ENCODE measurements at regions not wholly inside any gene's neighbourhood (a gene's known extent, or its start where the extent isn't known, plus 50 kb on each side); places are given as distances from the start of the nearest gene placed in this dataset.
"Not testable (repeated sequence)": the region's sequence is repeated elsewhere in the genome, so short reads cannot be mapped to it uniquely, and the experiment has no call there.

- not testable (repeated sequence) for TF ChIP-seq POLR2AphosphoS5 (IDR thresholded peaks at IDR 0.05); TAF1 (IDR thresholded peaks at IDR 0.05; ENCODE audit: low read depth); EZH2 (IDR thresholded peaks at IDR 0.05; ENCODE audit: borderline replicate concordance, insufficient read depth, low read length, poor library complexity, severe bottlenecking); RAD21 (conservative IDR thresholded peaks at IDR 0.05); EP300 (conservative IDR thresholded peaks at IDR 0.05; ENCODE audit: poor library complexity, severe bottlenecking); MXI1 (conservative IDR thresholded peaks at IDR 0.05; ENCODE audit: poor library complexity, severe bottlenecking)
- TF ChIP-seq, protein P1, sequence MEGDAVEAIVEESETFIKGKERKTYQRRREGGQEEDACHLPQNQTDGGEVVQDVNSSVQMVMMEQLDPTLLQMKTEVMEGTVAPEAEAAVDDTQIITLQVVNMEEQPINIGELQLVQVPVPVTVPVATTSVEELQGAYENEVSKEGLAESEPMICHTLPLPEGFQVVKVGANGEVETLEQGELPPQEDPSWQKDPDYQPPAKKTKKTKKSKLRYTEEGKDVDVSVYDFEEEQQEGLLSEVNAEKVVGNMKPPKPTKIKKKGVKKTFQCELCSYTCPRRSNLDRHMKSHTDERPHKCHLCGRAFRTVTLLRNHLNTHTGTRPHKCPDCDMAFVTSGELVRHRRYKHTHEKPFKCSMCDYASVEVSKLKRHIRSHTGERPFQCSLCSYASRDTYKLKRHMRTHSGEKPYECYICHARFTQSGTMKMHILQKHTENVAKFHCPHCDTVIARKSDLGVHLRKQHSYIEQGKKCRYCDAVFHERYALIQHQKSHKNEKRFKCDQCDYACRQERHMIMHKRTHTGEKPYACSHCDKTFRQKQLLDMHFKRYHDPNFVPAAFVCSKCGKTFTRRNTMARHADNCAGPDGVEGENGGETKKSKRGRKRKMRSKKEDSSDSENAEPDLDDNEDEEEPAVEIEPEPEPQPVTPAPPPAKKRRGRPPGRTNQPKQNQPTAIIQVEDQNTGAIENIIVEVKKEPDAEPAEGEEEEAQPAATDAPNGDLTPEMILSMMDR (IDR thresholded peaks at IDR 0.05; ENCODE audit: poor library complexity, severe bottlenecking) = not testable (repeated sequence)
- TF ChIP-seq, protein P2, sequence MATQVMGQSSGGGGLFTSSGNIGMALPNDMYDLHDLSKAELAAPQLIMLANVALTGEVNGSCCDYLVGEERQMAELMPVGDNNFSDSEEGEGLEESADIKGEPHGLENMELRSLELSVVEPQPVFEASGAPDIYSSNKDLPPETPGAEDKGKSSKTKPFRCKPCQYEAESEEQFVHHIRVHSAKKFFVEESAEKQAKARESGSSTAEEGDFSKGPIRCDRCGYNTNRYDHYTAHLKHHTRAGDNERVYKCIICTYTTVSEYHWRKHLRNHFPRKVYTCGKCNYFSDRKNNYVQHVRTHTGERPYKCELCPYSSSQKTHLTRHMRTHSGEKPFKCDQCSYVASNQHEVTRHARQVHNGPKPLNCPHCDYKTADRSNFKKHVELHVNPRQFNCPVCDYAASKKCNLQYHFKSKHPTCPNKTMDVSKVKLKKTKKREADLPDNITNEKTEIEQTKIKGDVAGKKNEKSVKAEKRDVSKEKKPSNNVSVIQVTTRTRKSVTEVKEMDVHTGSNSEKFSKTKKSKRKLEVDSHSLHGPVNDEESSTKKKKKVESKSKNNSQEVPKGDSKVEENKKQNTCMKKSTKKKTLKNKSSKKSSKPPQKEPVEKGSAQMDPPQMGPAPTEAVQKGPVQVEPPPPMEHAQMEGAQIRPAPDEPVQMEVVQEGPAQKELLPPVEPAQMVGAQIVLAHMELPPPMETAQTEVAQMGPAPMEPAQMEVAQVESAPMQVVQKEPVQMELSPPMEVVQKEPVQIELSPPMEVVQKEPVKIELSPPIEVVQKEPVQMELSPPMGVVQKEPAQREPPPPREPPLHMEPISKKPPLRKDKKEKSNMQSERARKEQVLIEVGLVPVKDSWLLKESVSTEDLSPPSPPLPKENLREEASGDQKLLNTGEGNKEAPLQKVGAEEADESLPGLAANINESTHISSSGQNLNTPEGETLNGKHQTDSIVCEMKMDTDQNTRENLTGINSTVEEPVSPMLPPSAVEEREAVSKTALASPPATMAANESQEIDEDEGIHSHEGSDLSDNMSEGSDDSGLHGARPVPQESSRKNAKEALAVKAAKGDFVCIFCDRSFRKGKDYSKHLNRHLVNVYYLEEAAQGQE (IDR thresholded peaks at IDR 0.05; ENCODE audit: borderline replicate concordance) = not testable (repeated sequence)
Observed at GRCh38 chr2:89888693-89889092, 1197.2 kb downstream of the RPIA start.
